Panc1 (cell line): ENCODE measurements at regions not wholly inside any gene's neighbourhood (a gene's known extent, or its start where the extent isn't known, plus 50 kb on each side); places are given as distances from the start of the nearest gene placed in this dataset.

Source experiments
- ATAC-seq: fragments of 200-7000 bp; cut with Tn5 transposase; 2 replicates; pipeline ENCODE4 v1.9.1; 2020; ENCODE audit warnings: mild to moderate bottlenecking, moderate library complexity
- BruUV-seq: library from RNA; stranded (reverse); fragments of 400-500 nt; replicated peaks from 2 replicates; lab custom pipeline; 2021; lab: Mats Ljungman, UMichigan
- CTCF ChIA-PET: fragments of 300-600 bp; sonication (Branson Sonifier 250); formaldehyde crosslinking; loops from one replicate; lab custom pipeline; 2022; ENCODE audit warnings: antibody characterized with exemption; lab: Charles Lee
- POLR2A ChIA-PET: fragments of 300-600 bp; sonication (Branson Sonifier 250); formaldehyde crosslinking; loops from one replicate; lab custom pipeline; 2022; ENCODE audit warnings: antibody characterized with exemption; lab: Charles Lee
- DNase-seq: peaks from one replicate; pipeline ENCODE4 v3.0.0-alpha.2; 2010; ENCODE audit warnings: low read depth, low spot score
- H3K27ac ChIP-seq: 2 replicates; pipeline ENCODE4 v1.5.1; 2011; ENCODE audit warnings: mild to moderate bottlenecking, low read length, inconsistent platforms
- H3K27me3 ChIP-seq: fragments of 200-500 bp; sonication (Bioruptor generic); 2 replicates; pipeline ENCODE4 v1.6.0; 2014; ENCODE audit warnings: low read length, inconsistent platforms; ENCODE audit not compliant: control insufficient read depth, insufficient read depth
- H3K36me3 ChIP-seq: fragments of 200-500 bp; sonication (Bioruptor generic); 2 replicates; pipeline ENCODE4 v1.5.1; 2014; ENCODE audit warnings: inconsistent platforms, mild to moderate bottlenecking, low read length, moderate library complexity; ENCODE audit not compliant: control insufficient read depth, insufficient read depth
- H3K4me1 ChIP-seq: 2 replicates; pipeline ENCODE4 v1.5.1; 2011; ENCODE audit warnings: inconsistent platforms, mild to moderate bottlenecking, low read length, moderate library complexity; ENCODE audit not compliant: control insufficient read depth, insufficient read depth
- H3K4me3 ChIP-seq, 2 experiments: 2 replicates each; pipeline ENCODE4 v1.5.1; 2011 to 2012; ENCODE audit warnings: low read depth in 2 of 2, low read length in 2 of 2, mild to moderate bottlenecking in 2 of 2, inconsistent platforms in 1 of 2, moderate library complexity in 1 of 2
- H3K9me3 ChIP-seq: fragments of 200-500 bp; sonication (Bioruptor generic); 2 replicates; pipeline ENCODE4 v1.5.1; 2014; ENCODE audit warnings: low read depth, mild to moderate bottlenecking, inconsistent platforms, low read length, moderate library complexity; ENCODE audit not compliant: control insufficient read depth, insufficient read depth
- CTCF ChIP-seq: fragments of 450-650 bp; IDR thresholded peaks from 2 replicates; pipeline ENCODE4 v1.5.1; 2017; ENCODE audit warnings: mild to moderate bottlenecking
- POLR2AphosphoS5 ChIP-seq: IDR thresholded peaks from 2 replicates; pipeline ENCODE4 v1.6.1; 2012; ENCODE audit warnings: mild to moderate bottlenecking, low read depth, low read length, moderate library complexity
- REST ChIP-seq, 2 experiments: IDR thresholded peaks; 2 replicates each; pipeline ENCODE4 v1.6.1; 2011 to 2012; ENCODE audit warnings: low read depth in 2 of 2, control low read depth in 1 of 2, low read length in 1 of 2, mild to moderate bottlenecking in 1 of 2, moderate library complexity in 1 of 2; ENCODE audit not compliant: insufficient read depth in 1 of 2
- SIN3A ChIP-seq: IDR thresholded peaks from 2 replicates; pipeline ENCODE4 v1.6.1; 2012; ENCODE audit warnings: low read depth, mild to moderate bottlenecking, low read length, moderate library complexity, borderline replicate concordance; ENCODE audit not compliant: insufficient read depth
- TCF7L2 ChIP-seq: IDR thresholded peaks from 2 replicates; pipeline ENCODE4 v1.6.1; 2011; ENCODE audit warnings: mild to moderate bottlenecking, low read depth, low read length, inconsistent platforms
- in situ Hi-C: cut with HindIII; loops from 2 replicates; pipeline ENCODE4 v1.10.0; 2016; ENCODE audit warnings: low sequenced_read_pairs, low pct_unique_long_range_greater_than_20kb
- intact Hi-C: fragments of 100-400 bp; cut with micrococcal nuclease; formaldehyde crosslinking; loops from one replicate; pipeline ENCODE4 v1.10.0; 2022; ENCODE audit not compliant: unreplicated experiment

- DNase-seq (no peak), ATAC-seq (no peak)
- intact Hi-C loops, result no loop called here
- Histone ChIP-seq H3K4me3 (no peak overlapping the region), H3K36me3 (no peaks in the 10 kb centered on the region), H3K27ac (no peak overlapping the region), H3K4me1 (no peaks in the 10 kb centered on the region), H3K27me3 (peaks cover 7% of the 10 kb centered on the region), H3K9me3 (no peaks in the 10 kb centered on the region)
- no peak for TF ChIP-seq POLR2AphosphoS5
- no peak for TF ChIP-seq TCF7L2
- TF ChIP-seq CTCF, result no peak
- TF ChIP-seq SIN3A, result no peak
- no peak for TF ChIP-seq REST (IDR thresholded peaks at IDR 0.05; ENCODE audit: insufficient read depth in 1 of 2, low read depth in 2 of 2, low read length in 1 of 2)
- in situ Hi-C loops, result no loop called here
- BruUV-seq, result no TSS peak
- ChIA-PET CTCF (no interaction called here), POLR2A (no interaction called here)
Measured at GRCh38 chr11:32273931-32274330, 161.4 kb downstream of the WT1 start.

DNA sequence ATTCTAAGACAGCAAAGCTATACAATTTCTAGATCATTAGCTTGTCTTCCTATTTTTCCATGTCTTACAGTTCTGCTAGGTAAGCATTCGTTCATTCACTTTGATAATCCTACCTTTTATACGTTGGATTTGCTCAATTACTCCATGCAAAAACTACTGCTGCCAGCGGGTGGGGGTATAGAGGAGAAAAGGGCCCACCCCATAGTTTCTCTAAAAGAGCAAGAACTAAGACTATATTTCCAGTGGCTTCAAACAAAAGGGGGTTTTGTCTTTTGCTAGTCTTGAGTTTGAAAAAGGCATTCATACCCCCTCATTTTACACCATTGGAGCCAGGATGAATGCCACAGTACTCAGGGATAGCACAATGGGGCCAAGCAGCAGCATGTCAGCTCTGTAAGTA is 155.7 kb downstream of the WT1 start:
- BruUV-seq, result no TSS peak
- Histone ChIP-seq H3K36me3 (no peaks in the 10 kb centered on the region), H3K27ac (no peak overlapping the region), H3K4me3 (no peak overlapping the region), H3K4me1 (no peaks in the 10 kb centered on the region), H3K27me3 (peaks cover 10% of the 10 kb centered on the region), H3K9me3 (no peaks in the 10 kb centered on the region)
- DNase-seq, result no peak
- CTCF ChIA-PET, result no interaction called here
- POLR2A ChIA-PET, result no interaction called here
- ATAC-seq, result no peak
- intact Hi-C loops (no loop called here), in situ Hi-C loops (no loop called here)
- TF ChIP-seq CTCF (no peak; the same call in 1 of the 2 replicates), SIN3A (no peak), TCF7L2 (no peak), REST (IDR thresholded peaks at IDR 0.05; ENCODE audit: insufficient read depth in 1 of 2, low read depth in 2 of 2, low read length in 1 of 2) (no peak), POLR2AphosphoS5 (no peak)
